Panc1 (cell line): ENCODE measurements at regions not wholly inside any gene's neighbourhood (a gene's known extent, or its start where the extent isn't known, plus 50 kb on each side); places are given as distances from the start of the nearest gene placed in this dataset.

Source experiments
- CTCF ChIP-seq: fragments of 450-650 bp; IDR thresholded peaks from 2 replicates; pipeline ENCODE4 v1.5.1; 2017; ENCODE audit warnings: mild to moderate bottlenecking
- REST ChIP-seq, 2 experiments: IDR thresholded peaks; 2 replicates each; pipeline ENCODE4 v1.6.1; 2011 to 2012; ENCODE audit warnings: low read depth in 2 of 2, control low read depth in 1 of 2, low read length in 1 of 2, mild to moderate bottlenecking in 1 of 2, moderate library complexity in 1 of 2; ENCODE audit not compliant: insufficient read depth in 1 of 2
- SIN3A ChIP-seq: IDR thresholded peaks from 2 replicates; pipeline ENCODE4 v1.6.1; 2012; ENCODE audit warnings: low read depth, mild to moderate bottlenecking, low read length, moderate library complexity, borderline replicate concordance; ENCODE audit not compliant: insufficient read depth
- TCF7L2 ChIP-seq: IDR thresholded peaks from 2 replicates; pipeline ENCODE4 v1.6.1; 2011; ENCODE audit warnings: mild to moderate bottlenecking, low read depth, low read length, inconsistent platforms

- TF ChIP-seq CTCF: no peak
- TF ChIP-seq TCF7L2: no peak
- TF ChIP-seq SIN3A: no peak
- TF ChIP-seq REST (IDR thresholded peaks at IDR 0.05; ENCODE audit: insufficient read depth in 1 of 2, low read depth in 2 of 2, low read length in 1 of 2): no peak
Observed at GRCh38 chr20:48217190-48217589, 431.9 kb upstream of the SULF2 start.
